ENCODE measurements at regions not wholly inside any gene's neighbourhood (a gene's known extent, or its start where the extent isn't known, plus 50 kb on each side); places are given as distances from the start of the nearest gene placed in this dataset.

GRCh38 chr12:38484821-38485449 is 168.4 kb downstream of the ALG10B start:
- TF ChIP-seq CTCF (conservative IDR thresholded peaks at IDR 0.05) (no peak), EZH2 (IDR thresholded peaks at IDR 0.05; ENCODE audit: low read depth) (no peak)

Data from PC-9 (cell line).